ENCODE measurements at regions not wholly inside any gene's neighbourhood (a gene's known extent, or its start where the extent isn't known, plus 50 kb on each side); places are given as distances from the start of the nearest gene placed in this dataset.

DNA sequence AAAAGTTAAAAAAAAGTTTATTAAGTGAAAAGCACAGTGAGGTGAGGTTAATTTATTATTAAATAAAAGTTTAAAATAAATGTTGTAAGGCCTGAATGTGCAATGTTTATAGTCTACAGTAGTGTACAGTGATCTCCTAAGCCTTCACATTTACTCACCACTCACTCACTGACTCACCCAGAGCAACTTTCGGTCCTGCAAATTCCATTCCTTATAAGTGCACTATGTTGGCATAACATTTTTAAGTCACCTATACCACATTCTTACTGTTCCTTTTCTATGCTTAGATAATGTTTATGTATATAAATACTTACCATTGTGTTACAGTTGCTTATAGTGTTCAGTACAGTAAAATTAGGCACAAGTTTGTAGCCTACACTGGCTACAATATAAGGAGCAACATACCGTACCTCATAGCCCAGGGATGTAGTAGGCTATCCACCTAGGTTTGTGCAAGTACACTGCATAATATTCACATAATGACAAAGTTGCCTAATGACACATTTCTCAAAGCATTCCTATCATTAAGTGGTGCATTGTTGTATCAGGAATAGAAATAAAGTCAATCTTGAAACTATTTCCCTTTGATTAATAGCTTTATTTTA is 426.5 kb upstream of the BRINP3 start (continued):
- TF ChIP-seq CDX4 (CRISPR knock-in tag; IDR thresholded peaks at IDR 0.05; ENCODE audit: borderline replicate concordance) (no peak), JAZF1 (CRISPR knock-in tag; IDR thresholded peaks at IDR 0.05) (no peak), PRRX2 (CRISPR knock-in tag; IDR thresholded peaks at IDR 0.05) (no peak), NFATC4 (CRISPR knock-in tag; IDR thresholded peaks at IDR 0.05) (no peak), TEAD1 (CRISPR knock-in tag; IDR thresholded peaks at IDR 0.05) (no peak), ATF1 (CRISPR knock-in tag; IDR thresholded peaks at IDR 0.05) (no peak), MXD4 (CRISPR knock-in tag; IDR thresholded peaks at IDR 0.05; ENCODE audit: borderline replicate concordance) (no peak), CREB1 (CRISPR knock-in tag; IDR thresholded peaks at IDR 0.05) (no peak), ATF2 (CRISPR knock-in tag; IDR thresholded peaks at IDR 0.05; ENCODE audit: borderline replicate concordance, low read depth) (no peak)
- TF ChIP-seq, protein P1, sequence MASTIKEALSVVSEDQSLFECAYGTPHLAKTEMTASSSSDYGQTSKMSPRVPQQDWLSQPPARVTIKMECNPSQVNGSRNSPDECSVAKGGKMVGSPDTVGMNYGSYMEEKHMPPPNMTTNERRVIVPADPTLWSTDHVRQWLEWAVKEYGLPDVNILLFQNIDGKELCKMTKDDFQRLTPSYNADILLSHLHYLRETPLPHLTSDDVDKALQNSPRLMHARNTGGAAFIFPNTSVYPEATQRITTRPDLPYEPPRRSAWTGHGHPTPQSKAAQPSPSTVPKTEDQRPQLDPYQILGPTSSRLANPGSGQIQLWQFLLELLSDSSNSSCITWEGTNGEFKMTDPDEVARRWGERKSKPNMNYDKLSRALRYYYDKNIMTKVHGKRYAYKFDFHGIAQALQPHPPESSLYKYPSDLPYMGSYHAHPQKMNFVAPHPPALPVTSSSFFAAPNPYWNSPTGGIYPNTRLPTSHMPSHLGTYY (CRISPR knock-in tag; IDR thresholded peaks at IDR 0.05), result no peak
- TF ChIP-seq, protein P2, sequence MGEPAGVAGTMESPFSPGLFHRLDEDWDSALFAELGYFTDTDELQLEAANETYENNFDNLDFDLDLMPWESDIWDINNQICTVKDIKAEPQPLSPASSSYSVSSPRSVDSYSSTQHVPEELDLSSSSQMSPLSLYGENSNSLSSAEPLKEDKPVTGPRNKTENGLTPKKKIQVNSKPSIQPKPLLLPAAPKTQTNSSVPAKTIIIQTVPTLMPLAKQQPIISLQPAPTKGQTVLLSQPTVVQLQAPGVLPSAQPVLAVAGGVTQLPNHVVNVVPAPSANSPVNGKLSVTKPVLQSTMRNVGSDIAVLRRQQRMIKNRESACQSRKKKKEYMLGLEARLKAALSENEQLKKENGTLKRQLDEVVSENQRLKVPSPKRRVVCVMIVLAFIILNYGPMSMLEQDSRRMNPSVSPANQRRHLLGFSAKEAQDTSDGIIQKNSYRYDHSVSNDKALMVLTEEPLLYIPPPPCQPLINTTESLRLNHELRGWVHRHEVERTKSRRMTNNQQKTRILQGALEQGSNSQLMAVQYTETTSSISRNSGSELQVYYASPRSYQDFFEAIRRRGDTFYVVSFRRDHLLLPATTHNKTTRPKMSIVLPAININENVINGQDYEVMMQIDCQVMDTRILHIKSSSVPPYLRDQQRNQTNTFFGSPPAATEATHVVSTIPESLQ (CRISPR knock-in tag; IDR thresholded peaks at IDR 0.05), result no peak

DNA sequence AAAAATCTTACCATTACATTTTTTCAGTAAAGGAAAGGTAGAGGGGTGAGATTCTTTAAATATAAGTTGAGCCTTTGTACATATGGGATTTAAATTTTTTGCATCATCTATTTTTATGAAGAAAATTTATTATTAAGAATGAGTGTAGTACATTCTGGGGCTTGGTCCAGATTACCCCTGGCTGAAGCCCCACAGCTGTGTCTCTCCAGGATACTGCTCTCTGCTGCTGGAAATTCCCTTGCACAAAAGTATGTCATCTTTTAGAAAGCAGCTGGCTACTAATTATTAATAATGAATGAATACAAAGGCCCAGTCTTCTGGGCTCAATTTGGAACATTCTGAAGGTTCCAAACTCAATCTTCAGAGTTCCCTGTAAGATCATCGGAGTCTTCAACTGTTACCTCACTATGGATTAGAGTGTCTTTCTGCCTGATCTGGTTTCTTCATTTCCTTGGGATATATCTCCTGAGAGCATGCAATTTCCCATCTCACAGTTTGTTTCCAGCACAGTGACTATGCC is 428.6 kb upstream of the BRINP3 start:
- no peak for DNase-seq (ENCODE audit: low spot score)
- Mint-ChIP-seq H3K9me3 (0 out of 2 replicates have a peak, but pooled peaks cover 2% of the 10 kb centered on the region), H3K4me1 (no peaks in the 10 kb centered on the region), H3K36me3 (no peaks in the 10 kb centered on the region), H3K27ac (no peak overlapping the region), H3K4me3 (no peak overlapping the region), H3K27me3 (ENCODE audit: low read depth) (no peaks in the 10 kb centered on the region)
- ChIA-PET CTCF (no interaction called here), POLR2A (no interaction called here)
- no peak for ATAC-seq
- TF ChIP-seq ZNF416 (CRISPR knock-in tag; IDR thresholded peaks at IDR 0.05), result no peak
- TF ChIP-seq, protein P3, sequence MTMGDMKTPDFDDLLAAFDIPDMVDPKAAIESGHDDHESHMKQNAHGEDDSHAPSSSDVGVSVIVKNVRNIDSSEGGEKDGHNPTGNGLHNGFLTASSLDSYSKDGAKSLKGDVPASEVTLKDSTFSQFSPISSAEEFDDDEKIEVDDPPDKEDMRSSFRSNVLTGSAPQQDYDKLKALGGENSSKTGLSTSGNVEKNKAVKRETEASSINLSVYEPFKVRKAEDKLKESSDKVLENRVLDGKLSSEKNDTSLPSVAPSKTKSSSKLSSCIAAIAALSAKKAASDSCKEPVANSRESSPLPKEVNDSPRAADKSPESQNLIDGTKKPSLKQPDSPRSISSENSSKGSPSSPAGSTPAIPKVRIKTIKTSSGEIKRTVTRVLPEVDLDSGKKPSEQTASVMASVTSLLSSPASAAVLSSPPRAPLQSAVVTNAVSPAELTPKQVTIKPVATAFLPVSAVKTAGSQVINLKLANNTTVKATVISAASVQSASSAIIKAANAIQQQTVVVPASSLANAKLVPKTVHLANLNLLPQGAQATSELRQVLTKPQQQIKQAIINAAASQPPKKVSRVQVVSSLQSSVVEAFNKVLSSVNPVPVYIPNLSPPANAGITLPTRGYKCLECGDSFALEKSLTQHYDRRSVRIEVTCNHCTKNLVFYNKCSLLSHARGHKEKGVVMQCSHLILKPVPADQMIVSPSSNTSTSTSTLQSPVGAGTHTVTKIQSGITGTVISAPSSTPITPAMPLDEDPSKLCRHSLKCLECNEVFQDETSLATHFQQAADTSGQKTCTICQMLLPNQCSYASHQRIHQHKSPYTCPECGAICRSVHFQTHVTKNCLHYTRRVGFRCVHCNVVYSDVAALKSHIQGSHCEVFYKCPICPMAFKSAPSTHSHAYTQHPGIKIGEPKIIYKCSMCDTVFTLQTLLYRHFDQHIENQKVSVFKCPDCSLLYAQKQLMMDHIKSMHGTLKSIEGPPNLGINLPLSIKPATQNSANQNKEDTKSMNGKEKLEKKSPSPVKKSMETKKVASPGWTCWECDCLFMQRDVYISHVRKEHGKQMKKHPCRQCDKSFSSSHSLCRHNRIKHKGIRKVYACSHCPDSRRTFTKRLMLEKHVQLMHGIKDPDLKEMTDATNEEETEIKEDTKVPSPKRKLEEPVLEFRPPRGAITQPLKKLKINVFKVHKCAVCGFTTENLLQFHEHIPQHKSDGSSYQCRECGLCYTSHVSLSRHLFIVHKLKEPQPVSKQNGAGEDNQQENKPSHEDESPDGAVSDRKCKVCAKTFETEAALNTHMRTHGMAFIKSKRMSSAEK (CRISPR knock-in tag; IDR thresholded peaks at IDR 0.05; ENCODE audit: borderline replicate concordance), result no peak
- no peak for TF ChIP-seq MXD4 (CRISPR knock-in tag; IDR thresholded peaks at IDR 0.05; ENCODE audit: borderline replicate concordance)
- no peak for TF ChIP-seq ARID4B (CRISPR knock-in tag; IDR thresholded peaks at IDR 0.05; ENCODE audit: borderline replicate concordance)
- no peak for TF ChIP-seq HMGA2 (CRISPR knock-in tag; IDR thresholded peaks at IDR 0.05)
- no peak for TF ChIP-seq ATF3 (CRISPR knock-in tag; conservative IDR thresholded peaks at IDR 0.05)
- no peak for TF ChIP-seq TP53 (CRISPR knock-in tag; IDR thresholded peaks at IDR 0.05)
- TF ChIP-seq SMAD4 (CRISPR knock-in tag; IDR thresholded peaks at IDR 0.05), result no peak
- no peak for TF ChIP-seq NR1H2 (CRISPR knock-in tag; IDR thresholded peaks at IDR 0.05)
- TF ChIP-seq ZNF219 (CRISPR knock-in tag; IDR thresholded peaks at IDR 0.05; ENCODE audit: borderline replicate concordance), result no peak
- no peak for TF ChIP-seq ZNF121 (CRISPR knock-in tag; IDR thresholded peaks at IDR 0.05)
- no peak for TF ChIP-seq EMX1 (CRISPR knock-in tag; IDR thresholded peaks at IDR 0.05)
- TF ChIP-seq FOXJ3 (CRISPR knock-in tag; IDR thresholded peaks at IDR 0.05; ENCODE audit: borderline replicate concordance), result no peak
